Smooth muscle cell (in vitro differentiated cells): ENCODE measurements at regions not wholly inside any gene's neighbourhood (a gene's known extent, or its start where the extent isn't known, plus 50 kb on each side); places are given as distances from the start of the nearest gene placed in this dataset.

Source experiments
- DNase-seq: peaks from one replicate; lab custom pipeline; 2025; ENCODE audit not compliant: unreplicated experiment; lab: John Stamatoyannopoulos, UW
- H2AFZ ChIP-seq: fragments of 200-600 bp; sonication (generic); 2 replicates; pipeline ENCODE4 v1.6.0; 2016; ENCODE audit warnings: antibody characterized with exemption, low read depth, mild to moderate bottlenecking
- H3F3A ChIP-seq: fragments of 200-600 bp; sonication (generic); 2 replicates; pipeline ENCODE4 v1.6.0; 2017; ENCODE audit warnings: antibody characterized with exemption, low read depth
- H3K27ac ChIP-seq: fragments of 200-600 bp; sonication (generic); 2 replicates; pipeline ENCODE4 v1.5.1; 2016; ENCODE audit warnings: low read depth, mild to moderate bottlenecking
- H3K27me3 ChIP-seq: fragments of 200-600 bp; sonication (generic); 2 replicates; pipeline ENCODE4 v1.6.1; 2016; ENCODE audit warnings: low read depth, mild to moderate bottlenecking
- H3K36me3 ChIP-seq: fragments of 200-600 bp; sonication (generic); 2 replicates; pipeline ENCODE4 v1.5.1; 2016; ENCODE audit warnings: low read depth
- H3K4me1 ChIP-seq: fragments of 200-600 bp; sonication (generic); 2 replicates; pipeline ENCODE4 v1.5.1; 2016; ENCODE audit warnings: low read depth
- H3K4me2 ChIP-seq: fragments of 200-600 bp; sonication (generic); 2 replicates; pipeline ENCODE4 v1.6.0; 2016; ENCODE audit warnings: mild to moderate bottlenecking
- H3K4me3 ChIP-seq: fragments of 200-600 bp; sonication (generic); 2 replicates; pipeline ENCODE4 v1.5.1; 2016; ENCODE audit warnings: mild to moderate bottlenecking
- H3K79me2 ChIP-seq: fragments of 200-600 bp; sonication (generic); 2 replicates; pipeline ENCODE4 v1.6.0; 2016; ENCODE audit warnings: low read depth, mild to moderate bottlenecking
- H3K9ac ChIP-seq: fragments of 200-600 bp; sonication (generic); 2 replicates; pipeline ENCODE4 v1.6.0; 2016; ENCODE audit warnings: low read depth
- H3K9me3 ChIP-seq: fragments of 200-600 bp; sonication (generic); replicated peaks from 2 replicates; pipeline ENCODE4 v1.5.1; 2016; ENCODE audit warnings: low read depth
- H4K20me1 ChIP-seq: fragments of 200-600 bp; sonication (generic); 2 replicates; pipeline ENCODE4 v1.6.0; 2016; ENCODE audit warnings: low read depth
- CTCF ChIP-seq: fragments of 200-600 bp; sonication (generic); IDR thresholded peaks from 2 replicates; pipeline ENCODE4 v1.5.1; 2017; ENCODE audit warnings: borderline replicate concordance, mild to moderate bottlenecking, antibody characterized with exemption; ENCODE audit not compliant: insufficient read depth, poor library complexity, severe bottlenecking
- WGBS: methylation state at CpG from one replicate; pipeline ENCODE4 v1.1.7; 2016; ENCODE audit warnings: low lambda C conversion rate; 5-methylcytosine and 5-hydroxymethylcytosine counted together

- no peak for DNase-seq
- 88% methylated on average over 4 of the region's 4 CpGs for WGBS
- no peak overlapping the region for H2AFZ ChIP-seq
- H3K4me2 ChIP-seq = no peak overlapping the region
- no peak overlapping the region for H3K4me3 ChIP-seq
- no peaks in the 10 kb centered on the region for H3K79me2 ChIP-seq
- no peaks in the 10 kb centered on the region for H3K9me3 ChIP-seq
- no peaks in the 10 kb centered on the region for H3K4me1 ChIP-seq
- H4K20me1 ChIP-seq = no peaks in the 10 kb centered on the region
- H3K36me3 ChIP-seq = no peaks in the 10 kb centered on the region
- H3K9ac ChIP-seq = no peak overlapping the region
- no peak for TF ChIP-seq CTCF
- no peaks in the 10 kb centered on the region for H3F3A ChIP-seq
- no peak overlapping the region for H3K27ac ChIP-seq
- H3K27me3 ChIP-seq = peaks cover 3% of the 10 kb centered on the region
Observed at GRCh38 chr20:60629206-60629605, 622.9 kb upstream of the CDH4 start.

GRCh38 chr20:60630609-60631008 is 621.5 kb upstream of the CDH4 start:
- 84% methylated on average over 8 of the region's 8 CpGs for WGBS
- H3K9ac ChIP-seq = no peak overlapping the region

GRCh38 chr20:60631585-60632287 is 620.3 kb upstream of the CDH4 start:
- H3K9me3 ChIP-seq = no peaks in the 10 kb centered on the region

More at GRCh38 chr20:60630609-60631008, 621.5 kb upstream of the CDH4 start:
- no peaks in the 10 kb centered on the region for H3K4me1 ChIP-seq
- no peak for TF ChIP-seq CTCF
- H3K9me3 ChIP-seq = no peaks in the 10 kb centered on the region
- no peaks in the 10 kb centered on the region for H3K36me3 ChIP-seq
- no peak overlapping the region for H3K4me2 ChIP-seq
- no peak overlapping the region for H2AFZ ChIP-seq
- no peaks in the 10 kb centered on the region for H3F3A ChIP-seq
- H4K20me1 ChIP-seq = no peaks in the 10 kb centered on the region
- H3K27ac ChIP-seq = no peak overlapping the region
- no peak overlapping the region for H3K4me3 ChIP-seq
- no peak for DNase-seq
- H3K79me2 ChIP-seq = no peaks in the 10 kb centered on the region
- peaks cover 3% of the 10 kb centered on the region for H3K27me3 ChIP-seq

More at GRCh38 chr20:60631585-60632287, 620.3 kb upstream of the CDH4 start:
- H3K36me3 ChIP-seq = no peaks in the 10 kb centered on the region
- no peak overlapping the region for H3K4me3 ChIP-seq
- H2AFZ ChIP-seq = no peak overlapping the region
- no peak for DNase-seq
- no peaks in the 10 kb centered on the region for H3F3A ChIP-seq
- no peak overlapping the region for H3K27ac ChIP-seq
- H3K9ac ChIP-seq = no peak overlapping the region
- no peaks in the 10 kb centered on the region for H4K20me1 ChIP-seq
- no peaks in the 10 kb centered on the region for H3K27me3 ChIP-seq
- 83% methylated on average over 9 of the region's 9 CpGs for WGBS
- no peaks in the 10 kb centered on the region for H3K79me2 ChIP-seq
- no peaks in the 10 kb centered on the region for H3K4me1 ChIP-seq
- no peak for TF ChIP-seq CTCF
- no peak overlapping the region for H3K4me2 ChIP-seq
